ENCODE measurements at regions not wholly inside any gene's neighbourhood (a gene's known extent, or its start where the extent isn't known, plus 50 kb on each side); places are given as distances from the start of the nearest gene placed in this dataset.
"Not testable (repeated sequence)": the region's sequence is repeated elsewhere in the genome, so short reads cannot be mapped to it uniquely, and the experiment has no call there.

GRCh38 chr1:209095627-209096595, 487.6 kb upstream of the CAMK1G start:
- no peak for DNase-seq

- no peak for DNase-seq
Observed at GRCh38 chr1:209100460-209100859, 483.1 kb upstream of the CAMK1G start.

GRCh38 chr1:209101106-209101505, 482.4 kb upstream of the CAMK1G start:
- no peak for DNase-seq

- DNase-seq, result no peak
Observed at GRCh38 chr1:209102120-209102519, 481.4 kb upstream of the CAMK1G start.

GRCh38 chr1:209102531-209102930, 481.0 kb upstream of the CAMK1G start:
- DNase-seq, result no peak

GRCh38 chr1:209103092-209103491, 480.4 kb upstream of the CAMK1G start:
- DNase-seq, result no peak

GRCh38 chr1:209104646-209105045, 478.9 kb upstream of the CAMK1G start:
- no peak for DNase-seq

GRCh38 chr1:209105701-209106100, 477.8 kb upstream of the CAMK1G start:
- peak; percentile 21 for DNase-seq

GRCh38 chr1:209106237-209106741, 477.2 kb upstream of the CAMK1G start:
- DNase-seq, result peak; percentile 84

GRCh38 chr1:209106861-209107260, 476.7 kb upstream of the CAMK1G start:
- DNase-seq, result no peak

- no peak for DNase-seq
Observed at GRCh38 chr1:209107535-209107934, 476.0 kb upstream of the CAMK1G start.

- DNase-seq, result no peak
Observed at GRCh38 chr1:209109001-209109785, 474.3 kb upstream of the CAMK1G start.

- DNase-seq, result no peak
Observed at GRCh38 chr1:209113521-209113920, 470.0 kb upstream of the CAMK1G start.

GRCh38 chr1:209116705-209117104, 466.8 kb upstream of the CAMK1G start:
- DNase-seq, result no peak

GRCh38 chr1:209123601-209124000, 459.9 kb upstream of the CAMK1G start:
- no peak for DNase-seq

- DNase-seq, result not testable (repeated sequence)
Observed at GRCh38 chr1:209129091-209129490, 454.4 kb upstream of the CAMK1G start.

- DNase-seq, result no peak
Observed at GRCh38 chr1:209130886-209131285, 452.6 kb upstream of the CAMK1G start.

- DNase-seq, result no peak
Observed at GRCh38 chr1:209132736-209133467, 450.6 kb upstream of the CAMK1G start.

- DNase-seq, result no peak
Observed at GRCh38 chr1:209134001-209134400, 449.5 kb upstream of the CAMK1G start.

GRCh38 chr1:209143916-209144315, 439.6 kb upstream of the CAMK1G start:
- DNase-seq, result no peak

- DNase-seq, result no peak
Observed at GRCh38 chr1:209150114-209150513, 433.4 kb upstream of the CAMK1G start.

- DNase-seq, result no peak
Observed at GRCh38 chr1:209153411-209153810, 430.1 kb upstream of the CAMK1G start.

GRCh38 chr1:209154912-209155311, 428.6 kb upstream of the CAMK1G start:
- DNase-seq, result no peak
